ENCODE measurements at regions not wholly inside any gene's neighbourhood (a gene's known extent, or its start where the extent isn't known, plus 50 kb on each side); places are given as distances from the start of the nearest gene placed in this dataset.

- Histone ChIP-seq H3K36me3 (ENCODE audit: insufficient read depth, low read length) (no peaks in the 10 kb centered on the region), H3K27me3 (ENCODE audit: insufficient read depth, low read length, poor library complexity, severe bottlenecking) (no peaks in the 10 kb centered on the region), H3K4me2 (ENCODE audit: low read depth, low read length, poor library complexity, severe bottlenecking) (no peak overlapping the region), H3K4me3 (ENCODE audit: low read length, poor library complexity, severe bottlenecking) (no peak overlapping the region), H3K79me2 (ENCODE audit: insufficient read depth, low read length) (no peaks in the 10 kb centered on the region), H3K9ac (ENCODE audit: low read depth, low read length, poor library complexity, severe bottlenecking) (no peak overlapping the region), H3K9me3 (ENCODE audit: insufficient read depth, low read depth, low read length) (no peaks in the 10 kb centered on the region), H4K20me1 (ENCODE audit: insufficient read depth, low read length, poor library complexity, severe bottlenecking) (no peaks in the 10 kb centered on the region), H2AFZ (ENCODE audit: low read length) (no peak overlapping the region), H3K4me1 (ENCODE audit: insufficient read depth, low read length, poor library complexity, severe bottlenecking) (no peaks in the 10 kb centered on the region), H3K9me2 (replicated peaks; ENCODE audit: low read depth, low read length) (no peaks in the 10 kb centered on the region), H3F3A (ENCODE audit: low read depth) (no peaks in the 10 kb centered on the region)
- TF ChIP-seq, protein P1, sequence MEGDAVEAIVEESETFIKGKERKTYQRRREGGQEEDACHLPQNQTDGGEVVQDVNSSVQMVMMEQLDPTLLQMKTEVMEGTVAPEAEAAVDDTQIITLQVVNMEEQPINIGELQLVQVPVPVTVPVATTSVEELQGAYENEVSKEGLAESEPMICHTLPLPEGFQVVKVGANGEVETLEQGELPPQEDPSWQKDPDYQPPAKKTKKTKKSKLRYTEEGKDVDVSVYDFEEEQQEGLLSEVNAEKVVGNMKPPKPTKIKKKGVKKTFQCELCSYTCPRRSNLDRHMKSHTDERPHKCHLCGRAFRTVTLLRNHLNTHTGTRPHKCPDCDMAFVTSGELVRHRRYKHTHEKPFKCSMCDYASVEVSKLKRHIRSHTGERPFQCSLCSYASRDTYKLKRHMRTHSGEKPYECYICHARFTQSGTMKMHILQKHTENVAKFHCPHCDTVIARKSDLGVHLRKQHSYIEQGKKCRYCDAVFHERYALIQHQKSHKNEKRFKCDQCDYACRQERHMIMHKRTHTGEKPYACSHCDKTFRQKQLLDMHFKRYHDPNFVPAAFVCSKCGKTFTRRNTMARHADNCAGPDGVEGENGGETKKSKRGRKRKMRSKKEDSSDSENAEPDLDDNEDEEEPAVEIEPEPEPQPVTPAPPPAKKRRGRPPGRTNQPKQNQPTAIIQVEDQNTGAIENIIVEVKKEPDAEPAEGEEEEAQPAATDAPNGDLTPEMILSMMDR (conservative IDR thresholded peaks at IDR 0.05; ENCODE audit: low read length): no peak
- no peak for TF ChIP-seq EZH2phosphoT487 (IDR thresholded peaks at IDR 0.05; ENCODE audit: borderline replicate concordance)
Observed at GRCh38 chr2:7417845-7418742, 500.9 kb downstream of the RNF144A start.

DNA sequence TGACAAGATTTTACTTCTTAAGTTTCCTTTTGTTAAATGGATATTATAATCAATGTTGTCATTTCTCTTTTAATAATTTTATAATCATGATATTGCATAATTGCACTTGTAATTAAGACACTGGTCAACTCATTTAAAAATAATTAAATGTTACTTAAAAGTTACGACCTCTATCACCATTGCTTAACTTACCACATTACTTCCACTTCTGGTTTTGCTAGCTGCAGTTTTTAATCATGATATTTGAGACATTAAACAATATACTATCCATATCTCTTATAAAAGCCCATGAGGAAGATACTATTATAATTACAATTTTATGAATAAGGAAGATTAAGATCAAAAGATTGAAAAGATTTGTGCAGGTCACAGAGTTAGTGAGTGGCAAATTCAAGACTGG is 502.0 kb downstream of the RNF144A start:
- TF ChIP-seq, protein P1 (conservative IDR thresholded peaks at IDR 0.05; ENCODE audit: low read length): no peak
- no peak for TF ChIP-seq EZH2phosphoT487 (IDR thresholded peaks at IDR 0.05; ENCODE audit: borderline replicate concordance)
- H3F3A ChIP-seq (ENCODE audit: low read depth): no peaks in the 10 kb centered on the region
- H3K4me1 ChIP-seq (ENCODE audit: insufficient read depth, low read length, poor library complexity, severe bottlenecking): no peaks in the 10 kb centered on the region
- no peaks in the 10 kb centered on the region for H3K36me3 ChIP-seq (ENCODE audit: insufficient read depth, low read length)
- H3K9me3 ChIP-seq (ENCODE audit: insufficient read depth, low read depth, low read length): no peaks in the 10 kb centered on the region
- H3K4me2 ChIP-seq (ENCODE audit: low read depth, low read length, poor library complexity, severe bottlenecking): no peak overlapping the region
- H3K27me3 ChIP-seq (ENCODE audit: insufficient read depth, low read length, poor library complexity, severe bottlenecking): no peaks in the 10 kb centered on the region
- no peaks in the 10 kb centered on the region for H3K9me2 ChIP-seq (replicated peaks; ENCODE audit: low read depth, low read length)
- H2AFZ ChIP-seq (ENCODE audit: low read length): no peak overlapping the region
- no peak overlapping the region for H3K9ac ChIP-seq (ENCODE audit: low read depth, low read length, poor library complexity, severe bottlenecking)
- H3K4me3 ChIP-seq (ENCODE audit: low read length, poor library complexity, severe bottlenecking): no peak overlapping the region
- no peaks in the 10 kb centered on the region for H4K20me1 ChIP-seq (ENCODE audit: insufficient read depth, low read length, poor library complexity, severe bottlenecking)
- no peaks in the 10 kb centered on the region for H3K79me2 ChIP-seq (ENCODE audit: insufficient read depth, low read length)

DNA sequence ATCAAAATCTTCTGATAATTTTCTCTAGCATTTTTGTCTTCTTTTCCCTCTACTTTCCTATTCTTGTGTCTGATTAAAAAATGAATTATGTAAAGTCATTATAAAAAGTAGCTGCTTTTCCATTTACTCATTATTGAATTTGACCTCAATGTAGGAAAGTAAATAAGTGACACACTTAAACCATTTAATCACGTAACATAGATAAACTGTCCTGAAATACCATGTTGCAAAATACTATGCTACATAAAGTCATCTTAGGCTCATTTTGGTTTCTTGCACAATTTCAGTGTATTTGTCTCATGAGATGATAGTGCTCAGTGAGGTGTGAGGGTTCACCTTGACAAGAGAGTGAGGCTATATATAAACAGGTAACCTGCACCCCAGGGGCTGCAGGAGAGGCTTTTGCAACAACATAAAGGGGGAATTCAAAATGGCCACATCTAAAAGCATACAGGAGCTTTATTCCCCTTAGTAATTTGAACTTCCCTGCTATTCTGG is 502.7 kb downstream of the RNF144A start:
- no peaks in the 10 kb centered on the region for H3K9me3 ChIP-seq (ENCODE audit: insufficient read depth, low read depth, low read length)
- H4K20me1 ChIP-seq (ENCODE audit: insufficient read depth, low read length, poor library complexity, severe bottlenecking): no peaks in the 10 kb centered on the region
- H3F3A ChIP-seq (ENCODE audit: low read depth): no peaks in the 10 kb centered on the region
- H3K9me2 ChIP-seq (replicated peaks; ENCODE audit: low read depth, low read length): no peaks in the 10 kb centered on the region
- H3K9ac ChIP-seq (ENCODE audit: low read depth, low read length, poor library complexity, severe bottlenecking): no peak overlapping the region
- H3K4me1 ChIP-seq (ENCODE audit: insufficient read depth, low read length, poor library complexity, severe bottlenecking): no peaks in the 10 kb centered on the region
- H3K4me2 ChIP-seq (ENCODE audit: low read depth, low read length, poor library complexity, severe bottlenecking): no peak overlapping the region
- no peaks in the 10 kb centered on the region for H3K27me3 ChIP-seq (ENCODE audit: insufficient read depth, low read length, poor library complexity, severe bottlenecking)
- no peaks in the 10 kb centered on the region for H3K36me3 ChIP-seq (ENCODE audit: insufficient read depth, low read length)
- no peak overlapping the region for H2AFZ ChIP-seq (ENCODE audit: low read length)
- H3K79me2 ChIP-seq (ENCODE audit: insufficient read depth, low read length): no peaks in the 10 kb centered on the region
- no peak for TF ChIP-seq EZH2phosphoT487 (IDR thresholded peaks at IDR 0.05; ENCODE audit: borderline replicate concordance)
- H3K4me3 ChIP-seq (ENCODE audit: low read length, poor library complexity, severe bottlenecking): no peak overlapping the region

All from Loucy (cell line).